ENCODE measurements at regions not wholly inside any gene's neighbourhood (a gene's known extent, or its start where the extent isn't known, plus 50 kb on each side); places are given as distances from the start of the nearest gene placed in this dataset.

DNA sequence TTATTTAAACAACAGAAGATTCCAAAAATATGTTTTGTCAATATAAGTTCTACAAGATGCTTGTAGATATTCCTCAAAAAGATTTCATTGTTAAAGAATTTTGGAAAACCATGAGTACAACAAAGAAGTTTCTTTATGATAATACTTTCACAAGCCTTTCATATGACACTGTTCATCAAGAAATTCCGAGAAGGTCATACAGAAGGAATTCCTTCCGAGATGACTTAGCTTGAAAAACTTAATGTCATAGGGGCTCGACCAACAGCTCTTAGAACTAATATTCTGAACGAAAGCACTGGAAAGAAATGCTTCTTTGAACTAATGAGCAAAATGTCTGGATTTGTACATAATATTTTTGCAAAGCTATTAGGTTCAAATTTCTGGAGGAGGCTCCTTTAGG is 403.4 kb downstream of the KLF5 start:
- no peak for TF ChIP-seq EZH2 (IDR thresholded peaks at IDR 0.05; ENCODE audit: borderline replicate concordance, low read length)
- no peak for TF ChIP-seq CTCF (IDR thresholded peaks at IDR 0.05; ENCODE audit: low read length)

GRCh38 chr13:73451221-73452029 is 392.6 kb downstream of the KLF5 start:
- no peak for TF ChIP-seq CTCF (IDR thresholded peaks at IDR 0.05; ENCODE audit: low read length)
- TF ChIP-seq EZH2 (IDR thresholded peaks at IDR 0.05; ENCODE audit: borderline replicate concordance, low read length), result no peak
- H3F3A ChIP-seq (ENCODE audit: insufficient read depth, low read length), result no peaks in the 10 kb centered on the region
- no peaks in the 10 kb centered on the region for H3K9me2 ChIP-seq (ENCODE audit: low read depth, low read length)
- no peak overlapping the region for H3K4me2 ChIP-seq (ENCODE audit: low read length)
- no peaks in the 10 kb centered on the region for H3K79me2 ChIP-seq (ENCODE audit: insufficient read depth, low read length)
- no peaks in the 10 kb centered on the region for H3K27me3 ChIP-seq (ENCODE audit: insufficient read depth, low read length)
- no peak overlapping the region for H3K27ac ChIP-seq (ENCODE audit: low read depth, low read length, poor library complexity, severe bottlenecking)
- no peak overlapping the region for H3K4me3 ChIP-seq (ENCODE audit: low read depth, low read length, poor library complexity, severe bottlenecking)
- no peaks in the 10 kb centered on the region for H4K20me1 ChIP-seq (ENCODE audit: insufficient read depth, low read length)
- H3K36me3 ChIP-seq (ENCODE audit: insufficient read depth, low read length), result no peaks in the 10 kb centered on the region
- H3K9ac ChIP-seq (ENCODE audit: low read length), result no peak overlapping the region
- no peaks in the 10 kb centered on the region for H3K4me1 ChIP-seq (ENCODE audit: insufficient read depth, low read length, severe bottlenecking)
- H3K9me3 ChIP-seq (ENCODE audit: low read length), result no peaks in the 10 kb centered on the region
- no peak overlapping the region for H2AFZ ChIP-seq (ENCODE audit: low read length)

More for the DNA sequence above, 403.4 kb downstream of the KLF5 start:
- Histone ChIP-seq H3K36me3 (ENCODE audit: insufficient read depth, low read length) (no peaks in the 10 kb centered on the region), H3K9me2 (ENCODE audit: low read depth, low read length) (no peaks in the 10 kb centered on the region), H3K79me2 (ENCODE audit: insufficient read depth, low read length) (no peaks in the 10 kb centered on the region), H4K20me1 (ENCODE audit: insufficient read depth, low read length) (no peaks in the 10 kb centered on the region), H3K9ac (ENCODE audit: low read length) (no peak overlapping the region), H2AFZ (ENCODE audit: low read length) (no peak overlapping the region), H3K27ac (ENCODE audit: low read depth, low read length, poor library complexity, severe bottlenecking) (no peak overlapping the region), H3K4me1 (ENCODE audit: insufficient read depth, low read length, severe bottlenecking) (no peaks in the 10 kb centered on the region), H3K27me3 (ENCODE audit: insufficient read depth, low read length) (no peaks in the 10 kb centered on the region), H3K4me3 (ENCODE audit: low read depth, low read length, poor library complexity, severe bottlenecking) (no peak overlapping the region), H3K4me2 (ENCODE audit: low read length) (no peak overlapping the region), H3F3A (ENCODE audit: insufficient read depth, low read length) (no peaks in the 10 kb centered on the region), H3K9me3 (ENCODE audit: low read length) (no peaks in the 10 kb centered on the region)

DNA sequence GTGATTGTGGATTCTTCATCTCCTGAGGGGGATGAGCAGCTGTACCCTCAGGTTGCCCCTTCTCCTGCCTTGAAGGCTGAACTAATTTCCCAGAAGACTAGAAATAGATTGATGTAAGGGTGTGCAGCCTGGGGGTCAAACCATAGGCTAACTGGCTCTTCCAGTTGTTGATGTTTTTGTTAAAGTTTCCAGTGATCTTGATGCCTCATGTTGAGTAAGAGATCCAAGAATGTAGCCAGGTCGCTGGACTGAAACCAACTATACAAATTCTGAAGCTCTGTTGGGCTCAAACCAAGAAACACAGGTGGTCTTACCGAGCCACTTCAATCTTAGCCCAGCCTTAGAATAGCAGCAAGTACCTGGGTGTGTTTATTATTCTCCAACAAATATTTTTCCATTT is 391.8 kb downstream of the KLF5 start:
- no peak overlapping the region for H3K9ac ChIP-seq (ENCODE audit: low read length)
- no peaks in the 10 kb centered on the region for H3F3A ChIP-seq (ENCODE audit: insufficient read depth, low read length)
- no peak overlapping the region for H3K4me2 ChIP-seq (ENCODE audit: low read length)
- H2AFZ ChIP-seq (ENCODE audit: low read length), result no peak overlapping the region
- H3K27me3 ChIP-seq (ENCODE audit: insufficient read depth, low read length), result no peaks in the 10 kb centered on the region
- no peak overlapping the region for H3K4me3 ChIP-seq (ENCODE audit: low read depth, low read length, poor library complexity, severe bottlenecking)
- H3K79me2 ChIP-seq (ENCODE audit: insufficient read depth, low read length), result no peaks in the 10 kb centered on the region
- H3K36me3 ChIP-seq (ENCODE audit: insufficient read depth, low read length), result no peaks in the 10 kb centered on the region
- H4K20me1 ChIP-seq (ENCODE audit: insufficient read depth, low read length), result no peaks in the 10 kb centered on the region
- H3K4me1 ChIP-seq (ENCODE audit: insufficient read depth, low read length, severe bottlenecking), result no peaks in the 10 kb centered on the region
- H3K9me3 ChIP-seq (ENCODE audit: low read length), result no peaks in the 10 kb centered on the region
- TF ChIP-seq CTCF (IDR thresholded peaks at IDR 0.05; ENCODE audit: low read length), result no peak
- no peak for TF ChIP-seq EZH2 (IDR thresholded peaks at IDR 0.05; ENCODE audit: borderline replicate concordance, low read length)
- no peak overlapping the region for H3K27ac ChIP-seq (ENCODE audit: low read depth, low read length, poor library complexity, severe bottlenecking)
- H3K9me2 ChIP-seq (ENCODE audit: low read depth, low read length), result no peaks in the 10 kb centered on the region
